GM12873 (cell line): ENCODE measurements at regions not wholly inside any gene's neighbourhood (a gene's known extent, or its start where the extent isn't known, plus 50 kb on each side); places are given as distances from the start of the nearest gene placed in this dataset.

Experiments
- CTCF ChIP-seq: IDR thresholded peaks from 2 replicates; pipeline ENCODE4 v1.5.1; 2012; ENCODE audit warnings: low read depth, mild to moderate bottlenecking, moderate library complexity, low read length, control low read depth; ENCODE audit not compliant: insufficient read depth; ENCODE audit errors: missing control alignments

- TF ChIP-seq CTCF: no peak
These were observed 423.4 kb downstream of the CD83 start for GRCh38 chr6:14540810-14541540.

GRCh38 chr6:14542670-14543366, 425.2 kb downstream of the CD83 start:
- TF ChIP-seq CTCF: no peak

GRCh38 chr6:14543971-14544585, 426.5 kb downstream of the CD83 start:
- no peak for TF ChIP-seq CTCF

GRCh38 chr6:14544666-14545065, 427.1 kb downstream of the CD83 start:
- TF ChIP-seq CTCF: no peak

GRCh38 chr6:14545496-14545895, 427.9 kb downstream of the CD83 start:
- no peak for TF ChIP-seq CTCF

GRCh38 chr6:14546036-14546435, 428.5 kb downstream of the CD83 start:
- no peak for TF ChIP-seq CTCF

- TF ChIP-seq CTCF: no peak
These were observed 429.9 kb downstream of the CD83 start for GRCh38 chr6:14547284-14547998.
